Activated T-cell treated with anti-CD3 and anti-CD28 coated beads, Interleukin-2, amount 50 U/mL, for 72 hours (primary cell): ENCODE measurements at regions not wholly inside any gene's neighbourhood (a gene's known extent, or its start where the extent isn't known, plus 50 kb on each side); places are given as distances from the start of the nearest gene placed in this dataset.

ENCODE experiments used
- ATAC-seq, 2 donors: fragments of 150-1000 bp; cut with Tn5 transposase; replicated peaks in 1 of 2; 2 replicates each; pipeline ENCODE4 v1.10.0; 2021; ENCODE audit warnings: moderate library complexity in 2 of 2, mild to moderate bottlenecking in 1 of 2
- DNase-seq, 2 donors: peaks; one replicate each; pipeline ENCODE4 v3.0.0; 2021 to 2022; ENCODE audit warnings: mixed read lengths in 1 of 2
- H3K27ac Mint-ChIP-seq: one replicate; pipeline ENCODE4 v1.8.0; 2022; ENCODE audit warnings: mild to moderate bottlenecking, moderate library complexity, mixed read lengths
- H3K27me3 Mint-ChIP-seq: one replicate; pipeline ENCODE4 v1.8.0; 2022; ENCODE audit warnings: low read depth, mixed read lengths
- H3K36me3 Mint-ChIP-seq, 2 donors: one replicate each; pipeline ENCODE4 v1.8.0; 2022; ENCODE audit warnings: mixed read lengths in 2 of 2, mild to moderate bottlenecking in 1 of 2; ENCODE audit not compliant: insufficient read depth in 2 of 2
- H3K4me1 Mint-ChIP-seq: one replicate; pipeline ENCODE4 v1.8.0; 2022; ENCODE audit warnings: low read depth, mixed read lengths
- H3K4me3 Mint-ChIP-seq, 2 donors: one replicate each; pipeline ENCODE4 v1.8.0; 2022; ENCODE audit warnings: mild to moderate bottlenecking in 2 of 2, mixed read lengths in 2 of 2, moderate library complexity in 2 of 2
- H3K9me3 Mint-ChIP-seq, 2 donors: one replicate each; pipeline ENCODE4 v1.8.0; 2022; ENCODE audit warnings: mixed read lengths in 2 of 2

- Mint-ChIP-seq H3K9me3 (no peaks in the 10 kb centered on the region), H3K36me3 (no peaks in the 10 kb centered on the region), H3K27ac (no peak overlapping the region), H3K4me3 (no peak overlapping the region), H3K27me3 (no peaks in the 10 kb centered on the region), H3K4me1 (no peaks in the 10 kb centered on the region)
- DNase-seq (no peak), ATAC-seq (no peak)
Measured at GRCh38 chr6:101203664-101204063, 189.8 kb upstream of the GRIK2 start.

DNA sequence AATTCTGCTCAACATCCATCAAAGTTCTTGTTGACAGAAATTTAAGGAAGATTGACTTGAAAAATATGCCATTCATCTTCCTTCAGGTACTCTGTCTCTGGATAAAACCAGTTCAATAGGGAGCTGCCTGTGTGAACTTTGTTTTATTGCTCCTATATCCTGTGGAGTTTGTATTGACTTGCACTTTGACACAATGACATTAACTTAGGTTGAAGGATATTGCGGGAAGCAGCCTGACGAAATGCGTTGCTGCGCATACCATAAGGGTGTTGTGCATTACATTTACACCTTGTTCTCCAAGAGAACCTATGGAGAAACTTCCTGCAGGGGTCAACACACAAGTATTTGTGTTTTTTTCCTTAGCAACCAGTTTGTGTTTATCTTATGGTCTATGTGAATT lies 185.4 kb upstream of the GRIK2 start:
- Mint-ChIP-seq H3K9me3 (no peaks in the 10 kb centered on the region), H3K36me3 (no peaks in the 10 kb centered on the region), H3K4me1 (no peaks in the 10 kb centered on the region), H3K4me3 (no peak overlapping the region), H3K27ac (no peak overlapping the region), H3K27me3 (no peaks in the 10 kb centered on the region)
- DNase-seq (no peak), ATAC-seq (no peak)

- Mint-ChIP-seq H3K4me3 (no peak overlapping the region), H3K27ac (no peak overlapping the region), H3K9me3 (no peaks in the 10 kb centered on the region), H3K4me1 (no peaks in the 10 kb centered on the region), H3K27me3 (no peaks in the 10 kb centered on the region), H3K36me3 (no peaks in the 10 kb centered on the region)
- DNase-seq (no peak), ATAC-seq (no peak)
Measured at GRCh38 chr6:101212640-101213039, 180.9 kb upstream of the GRIK2 start.

- H3K27ac Mint-ChIP-seq = no peak overlapping the region
- no peaks in the 10 kb centered on the region for H3K27me3 Mint-ChIP-seq
- H3K9me3 Mint-ChIP-seq = no peaks in the 10 kb centered on the region
Measured at GRCh38 chr6:101222007-101222406, 171.5 kb upstream of the GRIK2 start.

GRCh38 chr6:101224751-101225150 lies 168.8 kb upstream of the GRIK2 start:
- Mint-ChIP-seq H3K27ac (no peak overlapping the region), H3K4me1 (no peaks in the 10 kb centered on the region), H3K9me3 (no peaks in the 10 kb centered on the region), H3K27me3 (no peaks in the 10 kb centered on the region), H3K4me3 (no peak overlapping the region), H3K36me3 (no peaks in the 10 kb centered on the region)
- no peak for DNase-seq
- no peak for ATAC-seq

More at GRCh38 chr6:101222007-101222406, 171.5 kb upstream of the GRIK2 start:
- DNase-seq = no peak
- no peak for ATAC-seq
- no peak overlapping the region for H3K4me3 Mint-ChIP-seq
- no peaks in the 10 kb centered on the region for H3K4me1 Mint-ChIP-seq
- no peaks in the 10 kb centered on the region for H3K36me3 Mint-ChIP-seq

- no peak overlapping the region for H3K4me3 Mint-ChIP-seq
- H3K4me1 Mint-ChIP-seq = no peaks in the 10 kb centered on the region
- H3K9me3 Mint-ChIP-seq = no peaks in the 10 kb centered on the region
- DNase-seq (peak; percentile 0 to 2), ATAC-seq (no peak)
- H3K27ac Mint-ChIP-seq = no peak overlapping the region
- H3K27me3 Mint-ChIP-seq = no peaks in the 10 kb centered on the region
- H3K36me3 Mint-ChIP-seq = no peaks in the 10 kb centered on the region
Measured at GRCh38 chr6:101226677-101227135, 166.8 kb upstream of the GRIK2 start.

- H3K4me1 Mint-ChIP-seq = no peaks in the 10 kb centered on the region
- no peak for DNase-seq
- no peak for ATAC-seq
- H3K9me3 Mint-ChIP-seq = no peaks in the 10 kb centered on the region
- H3K27me3 Mint-ChIP-seq = no peaks in the 10 kb centered on the region
- H3K36me3 Mint-ChIP-seq = no peaks in the 10 kb centered on the region
- no peak overlapping the region for H3K4me3 Mint-ChIP-seq
- H3K27ac Mint-ChIP-seq = no peak overlapping the region
Measured at GRCh38 chr6:101230866-101231265, 162.6 kb upstream of the GRIK2 start.

DNA sequence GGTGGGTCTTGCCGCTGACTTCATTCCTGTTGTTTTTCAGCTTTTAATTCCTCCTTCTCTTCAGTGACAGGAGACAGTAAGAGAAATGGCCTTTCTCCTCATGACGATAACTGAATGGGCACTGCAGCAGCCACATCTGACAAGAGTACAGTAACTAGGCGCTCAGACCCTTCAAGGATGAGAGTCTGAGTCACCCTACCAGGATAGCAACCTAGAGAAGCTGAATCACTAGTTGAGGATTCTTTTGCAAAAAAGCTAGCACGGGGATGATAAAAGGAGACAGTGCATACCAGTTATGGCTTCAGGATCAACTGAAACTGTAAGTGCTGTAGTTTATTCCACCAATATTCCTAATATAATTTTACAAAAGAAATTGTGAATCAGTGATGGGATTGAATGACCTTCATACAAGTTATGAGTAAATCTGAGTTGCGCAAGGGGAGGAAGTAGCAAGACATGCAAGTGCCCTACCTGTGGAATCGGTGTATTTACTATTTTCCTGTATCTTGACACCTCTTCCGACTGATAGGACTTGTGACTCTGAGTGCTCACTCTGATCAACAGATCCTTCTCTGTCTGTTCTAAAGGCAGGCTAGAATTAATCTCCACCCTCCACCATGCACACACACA lies 161.8 kb upstream of the GRIK2 start:
- Mint-ChIP-seq H3K4me3 (no peak overlapping the region), H3K9me3 (no peaks in the 10 kb centered on the region), H3K4me1 (no peaks in the 10 kb centered on the region), H3K27ac (no peak overlapping the region), H3K27me3 (no peaks in the 10 kb centered on the region), H3K36me3 (no peaks in the 10 kb centered on the region)
- ATAC-seq (no peak), DNase-seq (no peak)

DNA sequence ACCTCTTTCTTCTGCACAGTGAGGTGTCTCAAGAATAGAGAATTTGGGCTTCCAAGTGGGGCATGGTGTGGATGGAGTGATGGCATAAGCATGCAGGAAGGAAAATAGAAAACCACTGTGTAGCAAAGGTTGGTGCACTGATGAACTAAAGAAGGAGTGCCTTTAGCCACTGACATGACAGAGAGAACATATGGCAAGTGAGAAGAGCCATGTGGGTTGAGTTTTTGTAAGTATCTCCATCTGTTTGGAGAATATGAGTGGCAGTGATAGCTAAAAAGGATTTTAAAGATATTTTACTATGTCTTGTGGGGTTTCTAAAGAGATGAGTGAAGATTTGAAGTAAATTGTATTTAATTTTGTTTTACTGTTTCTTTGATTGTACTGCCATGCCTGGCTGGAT lies 160.5 kb upstream of the GRIK2 start:
- DNase-seq (no peak), ATAC-seq (no peak)
- H3K4me1 Mint-ChIP-seq = no peaks in the 10 kb centered on the region
- no peaks in the 10 kb centered on the region for H3K36me3 Mint-ChIP-seq
- H3K27me3 Mint-ChIP-seq = no peaks in the 10 kb centered on the region
- H3K27ac Mint-ChIP-seq = no peak overlapping the region
- no peaks in the 10 kb centered on the region for H3K9me3 Mint-ChIP-seq
- H3K4me3 Mint-ChIP-seq = no peak overlapping the region

- DNase-seq (no peak), ATAC-seq (no peak)
- H3K27me3 Mint-ChIP-seq = no peaks in the 10 kb centered on the region
- H3K27ac Mint-ChIP-seq = no peak overlapping the region
- no peaks in the 10 kb centered on the region for H3K9me3 Mint-ChIP-seq
- H3K36me3 Mint-ChIP-seq = no peaks in the 10 kb centered on the region
- H3K4me3 Mint-ChIP-seq = no peak overlapping the region
- no peaks in the 10 kb centered on the region for H3K4me1 Mint-ChIP-seq
Measured at GRCh38 chr6:101236709-101237108, 156.8 kb upstream of the GRIK2 start.

GRCh38 chr6:101241442-101241841 lies 152.1 kb upstream of the GRIK2 start:
- DNase-seq (no peak), ATAC-seq (no peak)
- Mint-ChIP-seq H3K27ac (no peak overlapping the region), H3K36me3 (no peaks in the 10 kb centered on the region), H3K9me3 (no peaks in the 10 kb centered on the region), H3K4me1 (no peaks in the 10 kb centered on the region), H3K27me3 (no peaks in the 10 kb centered on the region), H3K4me3 (no peak overlapping the region)

DNA sequence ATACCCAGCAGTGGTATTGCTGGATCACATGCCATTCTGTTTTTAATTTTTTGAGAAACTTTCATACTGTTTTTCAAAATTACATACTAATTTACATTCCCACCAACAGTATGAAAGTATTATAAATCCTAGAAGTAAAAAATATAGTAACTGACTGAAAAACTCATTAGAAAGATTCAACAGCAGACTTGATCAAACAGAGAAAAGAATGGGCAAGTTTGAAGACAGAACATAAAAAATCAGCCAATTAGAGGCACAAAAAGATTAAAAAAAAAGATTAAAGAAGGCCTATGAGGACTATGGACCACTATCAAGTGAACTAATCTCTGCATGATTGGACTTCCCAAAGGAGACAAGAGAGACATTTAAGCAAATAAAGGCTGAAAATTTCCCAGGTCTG lies 144.0 kb upstream of the GRIK2 start:
- Mint-ChIP-seq H3K4me3 (no peak overlapping the region), H3K9me3 (peaks cover 6 to 15% of the 10 kb centered on the region in 2 donors), H3K27ac (no peak overlapping the region), H3K27me3 (no peaks in the 10 kb centered on the region), H3K4me1 (no peaks in the 10 kb centered on the region), H3K36me3 (peaks cover 0 to 9% of the 10 kb centered on the region in 2 donors)
- ATAC-seq (no peak), DNase-seq (no peak)

GRCh38 chr6:101257163-101257562 lies 136.3 kb upstream of the GRIK2 start:
- peaks cover 0 to 1% of the 10 kb centered on the region in 2 donors for H3K36me3 Mint-ChIP-seq

GRCh38 chr6:101259505-101259904 lies 134.0 kb upstream of the GRIK2 start:
- H3K9me3 Mint-ChIP-seq = peaks cover 2 to 7% of the 10 kb centered on the region in 2 donors
- no peak for ATAC-seq
- no peaks in the 10 kb centered on the region for H3K27me3 Mint-ChIP-seq
- H3K4me3 Mint-ChIP-seq = no peak overlapping the region
- no peak for DNase-seq
- H3K36me3 Mint-ChIP-seq = peaks cover 0 to 1% of the 10 kb centered on the region in 2 donors
- H3K27ac Mint-ChIP-seq = no peak overlapping the region
- H3K4me1 Mint-ChIP-seq = no peaks in the 10 kb centered on the region

More at GRCh38 chr6:101257163-101257562, 136.3 kb upstream of the GRIK2 start:
- Mint-ChIP-seq H3K27ac (no peak overlapping the region), H3K4me3 (no peak overlapping the region), H3K9me3 (peaks cover 2 to 7% of the 10 kb centered on the region in 2 donors), H3K27me3 (no peaks in the 10 kb centered on the region), H3K4me1 (no peaks in the 10 kb centered on the region)
- no peak for ATAC-seq
- no peak for DNase-seq
